Astrocyte (in vitro differentiated cells and primary cell): ENCODE measurements at regions not wholly inside any gene's neighbourhood (a gene's known extent, or its start where the extent isn't known, plus 50 kb on each side); places are given as distances from the start of the nearest gene placed in this dataset.

Experiments
- CTCF ChIP-seq: IDR thresholded peaks from 2 replicates; pipeline ENCODE4 v1.5.1; 2011; ENCODE audit warnings: low read depth, mild to moderate bottlenecking, inconsistent platforms, low read length, moderate library complexity; ENCODE audit not compliant: insufficient read depth
- EZH2 ChIP-seq: IDR thresholded peaks from 2 replicates; pipeline ENCODE4 v1.6.1; 2012; ENCODE audit warnings: mild to moderate bottlenecking, low read length, inconsistent platforms; ENCODE audit not compliant: insufficient read depth

- TF ChIP-seq CTCF (no peak), EZH2 (no peak)
These were observed 205.6 kb upstream of the ANO5 start for GRCh38 chr11:21987261-21987660.
